ENCODE measurements at regions not wholly inside any gene's neighbourhood (a gene's known extent, or its start where the extent isn't known, plus 50 kb on each side); places are given as distances from the start of the nearest gene placed in this dataset.

GRCh38 chr14:94880876-94881275 lies 111.0 kb upstream of the GSC start:
- TF ChIP-seq, protein P1, sequence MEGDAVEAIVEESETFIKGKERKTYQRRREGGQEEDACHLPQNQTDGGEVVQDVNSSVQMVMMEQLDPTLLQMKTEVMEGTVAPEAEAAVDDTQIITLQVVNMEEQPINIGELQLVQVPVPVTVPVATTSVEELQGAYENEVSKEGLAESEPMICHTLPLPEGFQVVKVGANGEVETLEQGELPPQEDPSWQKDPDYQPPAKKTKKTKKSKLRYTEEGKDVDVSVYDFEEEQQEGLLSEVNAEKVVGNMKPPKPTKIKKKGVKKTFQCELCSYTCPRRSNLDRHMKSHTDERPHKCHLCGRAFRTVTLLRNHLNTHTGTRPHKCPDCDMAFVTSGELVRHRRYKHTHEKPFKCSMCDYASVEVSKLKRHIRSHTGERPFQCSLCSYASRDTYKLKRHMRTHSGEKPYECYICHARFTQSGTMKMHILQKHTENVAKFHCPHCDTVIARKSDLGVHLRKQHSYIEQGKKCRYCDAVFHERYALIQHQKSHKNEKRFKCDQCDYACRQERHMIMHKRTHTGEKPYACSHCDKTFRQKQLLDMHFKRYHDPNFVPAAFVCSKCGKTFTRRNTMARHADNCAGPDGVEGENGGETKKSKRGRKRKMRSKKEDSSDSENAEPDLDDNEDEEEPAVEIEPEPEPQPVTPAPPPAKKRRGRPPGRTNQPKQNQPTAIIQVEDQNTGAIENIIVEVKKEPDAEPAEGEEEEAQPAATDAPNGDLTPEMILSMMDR (IDR thresholded peaks at IDR 0.05; ENCODE audit: low read depth, low read length, poor library complexity, severe bottlenecking), result no peak
- TF ChIP-seq EZH2phosphoT487 (IDR thresholded peaks at IDR 0.05; ENCODE audit: borderline replicate concordance, low read length), result no peak
- Histone ChIP-seq H3K4me2 (ENCODE audit: low read length) (no peak overlapping the region), H3K4me3 (ENCODE audit: low read length) (no peak overlapping the region), H3K27ac (ENCODE audit: low read depth, low read length) (no peak overlapping the region), H3K36me3 (ENCODE audit: control insufficient read depth, low read length) (no peaks in the 10 kb centered on the region), H3K9me2 (replicated peaks; ENCODE audit: control insufficient read depth, low read length) (no peaks in the 10 kb centered on the region), H3F3A (ENCODE audit: control insufficient read depth, insufficient read depth) (no peaks in the 10 kb centered on the region), H3K9me3 (ENCODE audit: control insufficient read depth, insufficient read depth, low read length) (no peaks in the 10 kb centered on the region), H3K79me2 (ENCODE audit: control insufficient read depth, low read length) (no peaks in the 10 kb centered on the region), H3K4me1 (ENCODE audit: control insufficient read depth, low read length) (no peaks in the 10 kb centered on the region), H4K20me1 (ENCODE audit: control insufficient read depth, insufficient read depth, low read depth, low read length) (no peaks in the 10 kb centered on the region), H3K27me3 (ENCODE audit: control insufficient read depth, low read length) (0 out of 2 replicates have a peak, but pooled peaks cover 2% of the 10 kb centered on the region)

DNA sequence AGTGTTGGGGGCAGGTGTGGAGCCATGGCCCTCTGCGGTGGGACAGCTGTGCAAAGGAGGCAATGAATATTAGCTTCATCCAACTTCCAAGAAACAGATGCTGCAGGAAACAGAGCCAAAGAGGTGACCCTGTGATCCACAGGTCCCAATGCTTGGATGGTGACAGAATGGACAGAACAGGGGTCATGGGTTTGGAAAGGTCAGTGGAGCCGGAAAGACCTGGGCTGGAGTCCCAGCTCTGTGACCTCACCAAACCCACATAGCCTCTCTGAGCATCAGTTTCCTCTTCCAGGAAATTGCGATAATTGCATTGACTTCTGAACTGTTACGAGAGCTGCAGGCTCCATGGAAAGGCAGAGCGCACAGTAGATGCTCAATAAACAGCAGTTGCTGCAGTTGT lies 110.2 kb upstream of the GSC start:
- Histone ChIP-seq H3K4me2 (ENCODE audit: low read length) (no peak overlapping the region), H3K9me2 (replicated peaks; ENCODE audit: control insufficient read depth, low read length) (no peaks in the 10 kb centered on the region), H4K20me1 (ENCODE audit: control insufficient read depth, insufficient read depth, low read depth, low read length) (no peaks in the 10 kb centered on the region), H3K79me2 (ENCODE audit: control insufficient read depth, low read length) (no peaks in the 10 kb centered on the region), H3K4me1 (ENCODE audit: control insufficient read depth, low read length) (no peaks in the 10 kb centered on the region), H3K4me3 (ENCODE audit: low read length) (no peak overlapping the region), H3K9me3 (ENCODE audit: control insufficient read depth, insufficient read depth, low read length) (no peaks in the 10 kb centered on the region), H3K36me3 (ENCODE audit: control insufficient read depth, low read length) (no peaks in the 10 kb centered on the region), H3F3A (ENCODE audit: control insufficient read depth, insufficient read depth) (no peaks in the 10 kb centered on the region), H3K27me3 (ENCODE audit: control insufficient read depth, low read length) (peaks cover 4% of the 10 kb centered on the region; the same call in 1 of the 2 replicates), H3K27ac (ENCODE audit: low read depth, low read length) (no peak overlapping the region)
- TF ChIP-seq EZH2phosphoT487 (IDR thresholded peaks at IDR 0.05; ENCODE audit: borderline replicate concordance, low read length), result no peak
- TF ChIP-seq, protein P1 (IDR thresholded peaks at IDR 0.05; ENCODE audit: low read depth, low read length, poor library complexity, severe bottlenecking), result no peak

DNA sequence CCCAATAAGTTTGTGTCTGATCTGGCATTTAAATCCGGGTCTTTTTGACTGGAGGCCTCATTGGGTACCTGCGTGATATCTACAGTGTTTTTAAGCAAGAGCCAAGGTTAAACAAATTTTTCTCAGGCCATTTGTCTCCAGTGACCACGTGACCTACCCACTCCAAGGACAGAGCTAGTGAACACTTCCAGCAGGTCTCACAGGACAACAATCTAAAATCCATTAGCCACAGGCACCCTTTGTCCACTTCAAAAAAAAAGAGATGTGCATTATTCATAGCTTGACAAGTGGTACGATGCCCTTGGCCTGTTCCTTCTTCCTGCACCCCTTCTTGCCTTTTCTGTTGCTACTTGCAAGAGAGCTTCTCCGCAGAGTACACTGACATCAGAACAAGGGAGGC lies 109.6 kb upstream of the GSC start:
- TF ChIP-seq, protein P1 (IDR thresholded peaks at IDR 0.05; ENCODE audit: low read depth, low read length, poor library complexity, severe bottlenecking), result no peak
- no peak for TF ChIP-seq EZH2phosphoT487 (IDR thresholded peaks at IDR 0.05; ENCODE audit: borderline replicate concordance, low read length)
- no peaks in the 10 kb centered on the region for H3F3A ChIP-seq (ENCODE audit: control insufficient read depth, insufficient read depth)
- no peaks in the 10 kb centered on the region for H4K20me1 ChIP-seq (ENCODE audit: control insufficient read depth, insufficient read depth, low read depth, low read length)
- H3K4me2 ChIP-seq (ENCODE audit: low read length), result no peak overlapping the region
- no peak overlapping the region for H3K27ac ChIP-seq (ENCODE audit: low read depth, low read length)
- no peaks in the 10 kb centered on the region for H3K9me2 ChIP-seq (replicated peaks; ENCODE audit: control insufficient read depth, low read length)
- no peaks in the 10 kb centered on the region for H3K36me3 ChIP-seq (ENCODE audit: control insufficient read depth, low read length)
- H3K79me2 ChIP-seq (ENCODE audit: control insufficient read depth, low read length), result no peaks in the 10 kb centered on the region
- H3K9me3 ChIP-seq (ENCODE audit: control insufficient read depth, insufficient read depth, low read length), result no peaks in the 10 kb centered on the region
- no peak overlapping the region for H3K4me3 ChIP-seq (ENCODE audit: low read length)
- H3K4me1 ChIP-seq (ENCODE audit: control insufficient read depth, low read length), result no peaks in the 10 kb centered on the region
- H3K27me3 ChIP-seq (ENCODE audit: control insufficient read depth, low read length), result peaks cover 5% of the 10 kb centered on the region; the same call in 1 of the 2 replicates

Measured in DOHH2 (cell line).